Chondrocyte (in vitro differentiated cells): ENCODE measurements at regions not wholly inside any gene's neighbourhood (a gene's known extent, or its start where the extent isn't known, plus 50 kb on each side); places are given as distances from the start of the nearest gene placed in this dataset.

Source experiments
- DNase-seq: peaks from one replicate; pipeline ENCODE4 v3.0.0; 2021; ENCODE audit warnings: mixed read lengths, low spot score
- H3K27ac Mint-ChIP-seq: one replicate; pipeline ENCODE4 v1.8.0; 2021; ENCODE audit warnings: mild to moderate bottlenecking, moderate library complexity, mixed read lengths; ENCODE audit not compliant: unreplicated experiment
- H3K27me3 Mint-ChIP-seq: 2 replicates; pipeline ENCODE4 v1.8.0; 2021; ENCODE audit warnings: low read depth, mixed read lengths
- H3K36me3 Mint-ChIP-seq: 2 replicates; pipeline ENCODE4 v1.8.0; 2021; ENCODE audit warnings: low read depth, mixed read lengths
- H3K4me1 Mint-ChIP-seq: 2 replicates; pipeline ENCODE4 v1.8.0; 2021; ENCODE audit warnings: low read depth, mild to moderate bottlenecking, mixed read lengths
- H3K4me3 Mint-ChIP-seq: one replicate; pipeline ENCODE4 v1.8.0; 2021; ENCODE audit warnings: mild to moderate bottlenecking, moderate library complexity, mixed read lengths; ENCODE audit not compliant: unreplicated experiment
- H3K9me3 Mint-ChIP-seq: 2 replicates; pipeline ENCODE4 v1.8.0; 2021; ENCODE audit warnings: low read depth, mixed read lengths
- CTCF ChIP-seq: fragments of 200-600 bp; sonication (generic); IDR thresholded peaks from 2 replicates; pipeline ENCODE4 v1.5.0; 2021; ENCODE audit warnings: antibody characterized with exemption, mild to moderate bottlenecking, moderate library complexity

- no peaks in the 10 kb centered on the region for H3K27me3 Mint-ChIP-seq
- H3K36me3 Mint-ChIP-seq: peaks cover 2% of the 10 kb centered on the region
- no peak for DNase-seq
- H3K27ac Mint-ChIP-seq: no peak overlapping the region
- H3K9me3 Mint-ChIP-seq: peaks cover 22% of the 10 kb centered on the region
- no peak for TF ChIP-seq CTCF
- no peak overlapping the region for H3K4me3 Mint-ChIP-seq
- no peaks in the 10 kb centered on the region for H3K4me1 Mint-ChIP-seq
These were observed 328.4 kb upstream of the POU3F1 start for GRCh38 chr1:38375035-38375434.

GRCh38 chr1:38371505-38371844, 324.9 kb upstream of the POU3F1 start:
- Mint-ChIP-seq H3K27me3 (peaks cover 8% of the 10 kb centered on the region), H3K4me3 (no peak overlapping the region), H3K36me3 (peaks cover 6% of the 10 kb centered on the region), H3K9me3 (peaks cover 22% of the 10 kb centered on the region), H3K4me1 (no peaks in the 10 kb centered on the region), H3K27ac (no peak overlapping the region)
- no peak for TF ChIP-seq CTCF
- DNase-seq: no peak

DNA sequence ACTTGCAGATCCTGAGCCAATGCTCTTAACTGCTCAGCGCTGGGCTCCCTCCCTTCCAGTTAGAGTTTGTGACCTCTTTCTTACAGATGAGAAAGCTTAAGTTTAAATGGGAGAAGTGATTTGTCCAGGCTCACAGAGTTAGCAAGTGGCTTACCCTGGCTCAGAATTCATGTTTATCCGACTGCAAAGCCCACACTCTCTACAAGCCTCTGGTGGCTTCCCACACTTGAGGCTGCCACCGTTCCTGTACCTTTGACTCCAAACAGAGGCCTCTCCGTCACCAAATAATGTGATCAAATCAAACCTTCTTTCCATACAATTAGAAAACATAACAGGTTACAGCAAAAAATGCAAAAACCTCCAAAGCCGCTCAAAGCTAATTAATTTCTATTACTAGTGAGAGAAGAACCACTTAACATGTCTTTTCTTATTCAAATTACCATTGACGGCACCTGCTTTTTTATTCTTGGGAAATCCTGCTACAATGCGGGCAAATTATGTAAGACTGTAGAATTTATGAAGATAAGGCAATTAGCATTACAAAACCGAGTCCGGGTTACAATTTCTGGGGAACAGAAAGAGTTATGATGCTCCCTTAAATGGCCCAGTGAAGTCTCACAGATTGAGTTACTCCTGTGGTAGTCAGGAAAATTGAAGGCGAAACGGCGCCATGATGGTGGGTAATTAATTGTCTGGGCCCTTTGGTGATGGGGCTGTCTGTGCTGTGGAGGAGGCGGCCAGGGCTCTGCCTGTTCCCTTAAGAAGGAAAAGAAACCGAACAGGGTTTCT, 324.3 kb upstream of the POU3F1 start:
- no peaks in the 10 kb centered on the region for H3K4me1 Mint-ChIP-seq
- H3K4me3 Mint-ChIP-seq: no peak overlapping the region
- H3K36me3 Mint-ChIP-seq: peaks cover 6% of the 10 kb centered on the region
- DNase-seq: no peak
- H3K27ac Mint-ChIP-seq: no peak overlapping the region
- peaks cover 22% of the 10 kb centered on the region for H3K9me3 Mint-ChIP-seq
- H3K27me3 Mint-ChIP-seq: peaks cover 8% of the 10 kb centered on the region
- TF ChIP-seq CTCF: no peak

GRCh38 chr1:38365242-38365641, 318.6 kb upstream of the POU3F1 start:
- no peak overlapping the region for H3K27ac Mint-ChIP-seq

DNA sequence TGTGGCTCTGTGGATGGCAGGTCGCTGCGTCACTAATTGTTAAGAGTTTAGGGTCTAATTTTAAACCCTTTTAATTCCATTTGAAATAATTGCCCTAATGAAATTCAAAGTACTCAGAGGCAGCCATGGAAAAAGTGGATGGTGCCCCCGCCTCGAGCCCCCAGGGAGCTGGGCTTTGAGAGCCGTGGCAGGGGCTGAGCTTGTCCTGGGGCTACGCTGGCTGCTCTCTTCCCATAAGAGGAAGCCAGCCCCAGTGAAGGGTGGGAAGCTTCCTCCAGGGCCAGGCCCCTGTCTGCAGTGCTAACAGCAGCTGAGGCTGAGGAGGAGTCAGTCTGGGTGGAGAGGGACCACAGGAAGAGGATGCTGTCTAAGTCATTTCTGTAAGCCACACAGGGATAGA, 315.0 kb upstream of the POU3F1 start:
- DNase-seq: no peak
- Mint-ChIP-seq H3K4me1 (no peaks in the 10 kb centered on the region), H3K36me3 (no peaks in the 10 kb centered on the region), H3K27me3 (peaks cover 10% of the 10 kb centered on the region), H3K27ac (no peak overlapping the region), H3K4me3 (no peak overlapping the region), H3K9me3 (no peaks in the 10 kb centered on the region)
- TF ChIP-seq CTCF: no peak

More at GRCh38 chr1:38365242-38365641, 318.6 kb upstream of the POU3F1 start:
- peaks cover 4% of the 10 kb centered on the region for H3K36me3 Mint-ChIP-seq
- no peak for DNase-seq
- H3K9me3 Mint-ChIP-seq: no peaks in the 10 kb centered on the region
- TF ChIP-seq CTCF: no peak
- no peaks in the 10 kb centered on the region for H3K4me1 Mint-ChIP-seq
- peaks cover 16% of the 10 kb centered on the region for H3K27me3 Mint-ChIP-seq
- H3K4me3 Mint-ChIP-seq: no peak overlapping the region
